Osteocyte (in vitro differentiated cells): ENCODE measurements at regions not wholly inside any gene's neighbourhood (a gene's known extent, or its start where the extent isn't known, plus 50 kb on each side); places are given as distances from the start of the nearest gene placed in this dataset.

ENCODE experiments used
- DNase-seq: peaks from one replicate; pipeline ENCODE4 v3.0.0; 2021; ENCODE audit warnings: mixed read lengths; ENCODE audit not compliant: unreplicated experiment; ENCODE audit errors: extremely low spot score
- H3K27ac Mint-ChIP-seq: one replicate; pipeline ENCODE4 v1.8.0; 2021; ENCODE audit warnings: mild to moderate bottlenecking, mixed read lengths; ENCODE audit not compliant: unreplicated experiment
- H3K27me3 Mint-ChIP-seq: one replicate; pipeline ENCODE4 v1.8.0; 2021; ENCODE audit warnings: mixed read lengths; ENCODE audit not compliant: unreplicated experiment
- H3K36me3 Mint-ChIP-seq: one replicate; pipeline ENCODE4 v1.8.0; 2021; ENCODE audit warnings: mixed read lengths; ENCODE audit not compliant: unreplicated experiment
- H3K4me1 Mint-ChIP-seq: one replicate; pipeline ENCODE4 v1.8.0; 2021; ENCODE audit warnings: mixed read lengths; ENCODE audit not compliant: unreplicated experiment
- H3K4me3 Mint-ChIP-seq: one replicate; pipeline ENCODE4 v1.8.0; 2021; ENCODE audit warnings: mild to moderate bottlenecking, moderate library complexity, mixed read lengths; ENCODE audit not compliant: unreplicated experiment
- H3K9me3 Mint-ChIP-seq: one replicate; pipeline ENCODE4 v1.8.0; 2021; ENCODE audit warnings: mixed read lengths; ENCODE audit not compliant: unreplicated experiment
- CTCF ChIP-seq: fragments of 200-600 bp; sonication (generic); IDR thresholded peaks from 2 replicates; pipeline ENCODE4 v1.5.0; 2021; ENCODE audit warnings: antibody characterized with exemption, mild to moderate bottlenecking, moderate library complexity

GRCh38 chr7:69225259-69225943, 372.9 kb upstream of the AUTS2 start:
- no peak overlapping the region for H3K4me3 Mint-ChIP-seq
- DNase-seq: no peak
- H3K27me3 Mint-ChIP-seq: peaks cover 11% of the 10 kb centered on the region
- H3K36me3 Mint-ChIP-seq: no peaks in the 10 kb centered on the region
- no peaks in the 10 kb centered on the region for H3K9me3 Mint-ChIP-seq
- no peaks in the 10 kb centered on the region for H3K4me1 Mint-ChIP-seq
- H3K27ac Mint-ChIP-seq: no peak overlapping the region
- no peak for TF ChIP-seq CTCF

GRCh38 chr7:69228212-69228811, 370.0 kb upstream of the AUTS2 start:
- H3K27me3 Mint-ChIP-seq: peaks cover 22% of the 10 kb centered on the region
- no peak for DNase-seq
- H3K36me3 Mint-ChIP-seq: no peaks in the 10 kb centered on the region
- peaks cover 7% of the 10 kb centered on the region for H3K4me1 Mint-ChIP-seq
- H3K27ac Mint-ChIP-seq: no peak overlapping the region
- H3K9me3 Mint-ChIP-seq: no peaks in the 10 kb centered on the region
- TF ChIP-seq CTCF: no peak
- no peak overlapping the region for H3K4me3 Mint-ChIP-seq

GRCh38 chr7:69232445-69233376, 365.6 kb upstream of the AUTS2 start:
- peaks cover 45% of the 10 kb centered on the region for H3K27me3 Mint-ChIP-seq
- H3K36me3 Mint-ChIP-seq: no peaks in the 10 kb centered on the region
- no peak overlapping the region for H3K27ac Mint-ChIP-seq
- no peaks in the 10 kb centered on the region for H3K9me3 Mint-ChIP-seq
- no peak overlapping the region for H3K4me3 Mint-ChIP-seq
- DNase-seq: no peak
- no peak for TF ChIP-seq CTCF
- peaks cover 7% of the 10 kb centered on the region for H3K4me1 Mint-ChIP-seq

GRCh38 chr7:69237541-69237940, 360.7 kb upstream of the AUTS2 start:
- no peak for TF ChIP-seq CTCF
- H3K9me3 Mint-ChIP-seq: no peaks in the 10 kb centered on the region
- H3K4me1 Mint-ChIP-seq: peaks cover 7% of the 10 kb centered on the region
- DNase-seq: no peak
- H3K27me3 Mint-ChIP-seq: peaks cover 46% of the 10 kb centered on the region
- H3K36me3 Mint-ChIP-seq: no peaks in the 10 kb centered on the region
- no peak overlapping the region for H3K4me3 Mint-ChIP-seq
- no peak overlapping the region for H3K27ac Mint-ChIP-seq

- H3K36me3 Mint-ChIP-seq: no peaks in the 10 kb centered on the region
- no peak overlapping the region for H3K4me3 Mint-ChIP-seq
- peaks cover 9% of the 10 kb centered on the region for H3K4me1 Mint-ChIP-seq
- no peaks in the 10 kb centered on the region for H3K9me3 Mint-ChIP-seq
- no peak for TF ChIP-seq CTCF
- H3K27me3 Mint-ChIP-seq: peaks cover 8% of the 10 kb centered on the region
- no peak for DNase-seq
- no peak overlapping the region for H3K27ac Mint-ChIP-seq
These were observed 355.3 kb upstream of the AUTS2 start for GRCh38 chr7:69243016-69243415.
